Loucy (cell line): ENCODE measurements at regions not wholly inside any gene's neighbourhood (a gene's known extent, or its start where the extent isn't known, plus 50 kb on each side); places are given as distances from the start of the nearest gene placed in this dataset.

ENCODE experiments used
- H2AFZ ChIP-seq: fragments of 200-600 bp; sonication (generic); 2 replicates; pipeline ENCODE4 v1.6.0; 2016; ENCODE audit warnings: antibody characterized with exemption, mild to moderate bottlenecking, low read length, moderate library complexity
- H3F3A ChIP-seq: fragments of 200-600 bp; 2 replicates; pipeline ENCODE4 v1.6.0; 2016; ENCODE audit warnings: antibody characterized with exemption, low read depth, mild to moderate bottlenecking
- H3K27me3 ChIP-seq: fragments of 200-600 bp; sonication (generic); 2 replicates; pipeline ENCODE4 v1.6.1; 2014; ENCODE audit warnings: low read length, mild to moderate bottlenecking; ENCODE audit not compliant: insufficient read depth, poor library complexity, severe bottlenecking
- H3K36me3 ChIP-seq: fragments of 200-600 bp; sonication (generic); 2 replicates; pipeline ENCODE4 v1.6.1; 2016; ENCODE audit warnings: low read length; ENCODE audit not compliant: insufficient read depth
- H3K4me1 ChIP-seq: fragments of 200-600 bp; sonication (generic); 2 replicates; pipeline ENCODE4 v1.5.1; 2014; ENCODE audit warnings: low read length, mild to moderate bottlenecking; ENCODE audit not compliant: insufficient read depth, poor library complexity, severe bottlenecking
- H3K4me2 ChIP-seq: fragments of 200-600 bp; sonication (generic); 2 replicates; pipeline ENCODE4 v1.6.0; 2014; ENCODE audit warnings: antibody characterized with exemption, low read length, low read depth, mild to moderate bottlenecking; ENCODE audit not compliant: poor library complexity, severe bottlenecking
- H3K4me3 ChIP-seq: fragments of 200-600 bp; sonication (generic); 2 replicates; pipeline ENCODE4 v1.5.1; 2014; ENCODE audit warnings: low read length, mild to moderate bottlenecking, mixed read lengths; ENCODE audit not compliant: poor library complexity, severe bottlenecking
- H3K79me2 ChIP-seq: fragments of 200-600 bp; sonication (generic); 2 replicates; pipeline ENCODE4 v1.6.1; 2014; ENCODE audit warnings: low read length; ENCODE audit not compliant: insufficient read depth
- H3K9ac ChIP-seq: fragments of 200-600 bp; sonication (generic); 2 replicates; pipeline ENCODE4 v1.6.0; 2014; ENCODE audit warnings: mild to moderate bottlenecking, low read depth, low read length, moderate library complexity; ENCODE audit not compliant: poor library complexity, severe bottlenecking
- H3K9me2 ChIP-seq: fragments of 200-600 bp; sonication (generic); replicated peaks from 2 replicates; pipeline ENCODE4 v1.6.1; 2016; ENCODE audit warnings: low read depth, low read length, mixed read lengths
- H3K9me3 ChIP-seq: fragments of 200-600 bp; sonication (generic); 2 replicates; pipeline ENCODE4 v1.6.1; 2014; ENCODE audit warnings: mild to moderate bottlenecking, antibody characterized with exemption, low read length, low read depth; ENCODE audit not compliant: insufficient read depth
- H4K20me1 ChIP-seq: fragments of 200-600 bp; sonication (generic); 2 replicates; pipeline ENCODE4 v1.6.0; 2014; ENCODE audit warnings: antibody characterized with exemption, low read length, mild to moderate bottlenecking; ENCODE audit not compliant: insufficient read depth, poor library complexity, severe bottlenecking
- CTCF ChIP-seq: fragments of 200-600 bp; sonication (generic); conservative IDR thresholded peaks from 2 replicates; pipeline ENCODE4 v1.5.1; 2014; ENCODE audit warnings: mild to moderate bottlenecking, antibody characterized with exemption, low read length
- EZH2phosphoT487 ChIP-seq: fragments of 200-600 bp; IDR thresholded peaks from 2 replicates; pipeline ENCODE4 v1.6.1; 2018; ENCODE audit warnings: antibody characterized with exemption, mild to moderate bottlenecking, moderate library complexity, borderline replicate concordance

DNA sequence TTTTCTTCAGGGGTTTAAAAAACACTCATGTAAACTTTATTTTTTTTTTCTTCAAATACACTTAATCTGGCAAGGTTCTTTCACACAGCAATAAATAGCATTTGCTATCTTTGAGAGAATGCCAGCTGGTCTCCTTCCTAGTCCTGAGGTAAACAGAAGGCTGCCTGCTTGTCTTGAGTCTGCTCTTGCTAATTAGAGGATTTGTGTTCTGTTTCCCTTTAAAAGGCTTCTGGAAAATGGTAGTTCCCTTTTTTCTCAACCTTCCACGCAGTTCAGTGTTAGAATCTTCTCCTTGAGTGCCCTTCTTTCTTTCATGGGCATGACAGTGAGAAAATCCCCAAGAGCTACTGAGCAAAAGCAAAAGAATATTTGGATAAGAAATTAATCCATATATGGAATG lies 92.3 kb upstream of the DCN start:
- Histone ChIP-seq H3F3A (no peaks in the 10 kb centered on the region), H3K4me3 (no peak overlapping the region), H3K4me1 (no peaks in the 10 kb centered on the region), H3K36me3 (no peaks in the 10 kb centered on the region), H3K4me2 (no peak overlapping the region), H4K20me1 (no peaks in the 10 kb centered on the region), H3K9me2 (no peaks in the 10 kb centered on the region), H3K27me3 (no peaks in the 10 kb centered on the region), H2AFZ (no peak overlapping the region), H3K9me3 (no peaks in the 10 kb centered on the region), H3K79me2 (no peaks in the 10 kb centered on the region), H3K9ac (no peak overlapping the region)
- TF ChIP-seq EZH2phosphoT487, result no peak

DNA sequence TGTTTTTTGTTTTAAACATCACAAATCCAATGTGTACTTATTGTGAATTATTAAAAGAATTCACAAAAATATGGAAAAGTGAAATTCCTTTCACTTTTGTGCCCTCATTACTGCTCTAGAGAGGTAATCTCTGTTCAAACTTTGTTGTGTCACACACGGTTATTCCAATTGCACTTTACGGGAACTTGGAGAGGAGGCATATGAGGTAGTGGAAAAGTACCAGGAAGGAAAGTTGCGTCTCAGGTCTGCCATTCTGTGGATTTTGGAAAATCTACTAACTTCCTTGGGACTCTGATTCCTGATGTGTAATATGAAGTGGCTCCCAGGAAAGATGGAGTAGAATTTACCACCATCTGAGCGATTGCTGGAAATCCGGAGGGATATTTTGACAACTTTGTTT lies 90.9 kb upstream of the DCN start:
- Histone ChIP-seq H3K79me2 (no peaks in the 10 kb centered on the region), H3K9me3 (no peaks in the 10 kb centered on the region), H3K4me1 (no peaks in the 10 kb centered on the region), H3K4me2 (no peak overlapping the region), H3F3A (no peaks in the 10 kb centered on the region), H2AFZ (no peak overlapping the region), H3K27me3 (no peaks in the 10 kb centered on the region), H3K9me2 (no peaks in the 10 kb centered on the region), H3K9ac (no peak overlapping the region), H3K4me3 (no peak overlapping the region), H3K36me3 (no peaks in the 10 kb centered on the region), H4K20me1 (no peaks in the 10 kb centered on the region)
- no peak for TF ChIP-seq EZH2phosphoT487
- no peak for TF ChIP-seq CTCF

- no peak for TF ChIP-seq CTCF
- TF ChIP-seq EZH2phosphoT487, result no peak
- Histone ChIP-seq H3K9me2 (no peaks in the 10 kb centered on the region), H3K9ac (no peak overlapping the region), H3K4me2 (no peak overlapping the region), H4K20me1 (no peaks in the 10 kb centered on the region), H3K36me3 (no peaks in the 10 kb centered on the region), H3K4me3 (no peak overlapping the region), H3K9me3 (no peaks in the 10 kb centered on the region), H3K27me3 (no peaks in the 10 kb centered on the region), H3K79me2 (no peaks in the 10 kb centered on the region), H3F3A (no peaks in the 10 kb centered on the region), H2AFZ (no peak overlapping the region), H3K4me1 (no peaks in the 10 kb centered on the region)
These were observed 89.9 kb upstream of the DCN start for GRCh38 chr12:91272461-91273063.

DNA sequence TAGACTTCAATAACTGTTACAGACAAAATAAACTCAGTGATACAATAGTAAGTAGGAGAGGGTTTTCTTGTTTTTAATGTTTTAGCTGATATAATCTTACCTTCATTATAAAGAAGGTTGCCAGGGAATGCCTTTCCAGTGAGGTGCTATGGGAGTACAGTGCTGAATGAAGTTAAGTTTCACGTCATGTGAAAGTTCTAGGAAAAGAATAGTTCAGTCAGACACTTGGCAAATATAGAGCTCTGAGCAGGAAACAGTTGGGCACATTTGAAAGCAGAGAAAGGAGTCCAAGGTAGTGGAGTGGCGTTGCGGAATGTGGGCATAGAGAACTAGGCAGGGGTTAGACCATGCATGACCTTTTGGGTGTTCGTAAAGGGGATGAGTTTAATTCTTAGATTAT lies 88.6 kb upstream of the DCN start:
- no peaks in the 10 kb centered on the region for H3K4me1 ChIP-seq
- H3F3A ChIP-seq, result no peaks in the 10 kb centered on the region
- H3K79me2 ChIP-seq, result no peaks in the 10 kb centered on the region
- H3K9me2 ChIP-seq, result no peaks in the 10 kb centered on the region
- no peaks in the 10 kb centered on the region for H3K36me3 ChIP-seq
- H3K9ac ChIP-seq, result no peak overlapping the region
- no peak for TF ChIP-seq EZH2phosphoT487
- no peak for TF ChIP-seq CTCF
- no peaks in the 10 kb centered on the region for H3K27me3 ChIP-seq
- H4K20me1 ChIP-seq, result no peaks in the 10 kb centered on the region
- H2AFZ ChIP-seq, result no peak overlapping the region
- H3K4me2 ChIP-seq, result no peak overlapping the region
- no peaks in the 10 kb centered on the region for H3K9me3 ChIP-seq
- H3K4me3 ChIP-seq, result no peak overlapping the region
